HG03159 (cell line): ENCODE measurements at regions not wholly inside any gene's neighbourhood (a gene's known extent, or its start where the extent isn't known, plus 50 kb on each side); places are given as distances from the start of the nearest gene placed in this dataset.

Experiments used
- ATAC-seq: cut with Tn5 transposase; IDR thresholded peaks from one replicate; pipeline ENCODE4 v1.9.1; 2021; ENCODE audit warnings: mild to moderate bottlenecking, moderate library complexity; ENCODE audit not compliant: unreplicated experiment

- ATAC-seq: no peak
These were observed 234.0 kb upstream of the GRAMD2B start for GRCh38 chr5:126189231-126189630.

GRCh38 chr5:126189862-126190261 lies 233.3 kb upstream of the GRAMD2B start:
- no peak for ATAC-seq

DNA sequence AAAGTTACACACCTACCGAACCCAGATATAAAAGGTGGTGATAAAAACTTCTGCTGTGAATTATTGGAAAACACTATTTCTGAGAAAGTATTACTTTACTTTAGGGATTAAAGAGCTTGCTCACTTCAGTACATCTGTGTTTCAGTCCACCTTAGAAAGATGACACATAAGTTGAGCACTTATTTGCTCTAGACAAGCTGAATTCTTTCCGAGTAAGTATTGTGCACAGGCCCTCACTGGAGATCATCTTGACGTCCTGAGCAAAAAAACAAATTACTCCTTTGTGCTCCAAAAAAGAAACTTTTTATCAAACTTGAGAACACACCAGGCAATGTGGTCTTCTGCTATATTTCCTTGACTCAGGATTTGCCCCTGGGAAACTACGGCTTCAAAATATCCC lies 231.0 kb upstream of the GRAMD2B start:
- no peak for ATAC-seq

GRCh38 chr5:126195410-126196100 lies 227.7 kb upstream of the GRAMD2B start:
- no peak for ATAC-seq

GRCh38 chr5:126198531-126198930 lies 224.7 kb upstream of the GRAMD2B start:
- no peak for ATAC-seq

GRCh38 chr5:126199467-126199866 lies 223.7 kb upstream of the GRAMD2B start:
- ATAC-seq: no peak

- ATAC-seq: no peak
These were observed 214.5 kb upstream of the GRAMD2B start for GRCh38 chr5:126208691-126209090.

- ATAC-seq: no peak
These were observed 212.3 kb upstream of the GRAMD2B start for GRCh38 chr5:126210955-126211354.

GRCh38 chr5:126219616-126220015 lies 203.6 kb upstream of the GRAMD2B start:
- ATAC-seq: no peak

DNA sequence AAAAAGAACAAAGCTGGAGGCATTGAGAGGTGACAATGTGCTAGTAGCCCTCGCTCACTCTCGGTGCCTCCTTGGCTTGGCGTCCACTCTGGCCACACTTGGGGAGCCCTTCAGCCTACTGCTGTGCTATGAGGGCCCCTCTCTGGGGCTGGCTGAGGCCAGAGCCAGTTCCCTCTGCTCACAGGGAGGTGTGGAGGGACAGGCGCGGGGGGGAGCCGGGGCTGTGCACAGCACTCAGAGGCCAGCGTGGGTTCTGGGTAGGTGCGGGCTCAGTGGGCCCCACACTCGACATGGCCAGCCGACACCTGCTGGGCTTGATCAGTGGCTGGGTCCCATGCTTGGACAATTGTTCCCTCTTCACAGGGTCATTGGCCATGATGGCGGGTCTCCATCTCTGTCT lies 202.5 kb upstream of the GRAMD2B start:
- no peak for ATAC-seq

DNA sequence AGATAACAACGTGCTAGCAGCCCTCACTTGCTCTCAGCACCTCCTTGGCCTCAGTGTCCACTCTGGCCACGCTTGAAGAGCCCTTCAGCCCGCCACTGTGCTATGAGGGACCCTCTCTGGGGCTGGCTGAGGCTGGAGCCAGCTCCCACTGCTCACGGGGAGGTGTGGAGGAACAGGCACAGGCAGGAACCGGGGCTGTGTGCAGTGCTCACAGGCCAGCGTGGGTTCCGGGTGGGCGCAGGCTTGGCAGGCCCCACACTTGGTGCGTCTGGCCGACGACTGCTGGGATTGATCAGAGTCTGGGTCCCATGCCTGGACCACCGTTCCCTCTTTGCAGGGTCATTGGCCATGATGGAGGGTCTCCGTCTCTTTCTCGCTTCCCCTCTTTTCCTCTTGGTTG lies 194.3 kb upstream of the GRAMD2B start:
- no peak for ATAC-seq

GRCh38 chr5:126233256-126233655 lies 190.0 kb upstream of the GRAMD2B start:
- no peak for ATAC-seq

GRCh38 chr5:126234563-126235195 lies 188.5 kb upstream of the GRAMD2B start:
- no peak for ATAC-seq

DNA sequence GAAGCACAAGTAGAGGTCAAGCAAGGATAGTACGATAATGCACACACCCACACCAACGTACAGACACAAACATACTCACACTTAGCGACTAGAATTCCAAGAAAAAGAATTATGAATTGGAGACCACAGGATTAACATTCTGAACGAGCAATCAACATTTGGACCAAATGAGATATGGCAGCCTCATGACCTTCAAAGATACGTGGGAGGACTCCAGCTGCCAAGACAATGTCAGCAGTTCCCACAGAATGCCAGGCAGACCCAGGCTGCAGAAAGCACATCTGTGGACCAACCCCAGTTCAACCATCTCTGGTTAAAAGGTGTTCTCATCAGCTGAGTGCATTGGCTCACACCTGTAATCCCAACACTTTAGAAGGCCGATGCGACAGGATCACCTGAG lies 187.6 kb upstream of the GRAMD2B start:
- no peak for ATAC-seq

DNA sequence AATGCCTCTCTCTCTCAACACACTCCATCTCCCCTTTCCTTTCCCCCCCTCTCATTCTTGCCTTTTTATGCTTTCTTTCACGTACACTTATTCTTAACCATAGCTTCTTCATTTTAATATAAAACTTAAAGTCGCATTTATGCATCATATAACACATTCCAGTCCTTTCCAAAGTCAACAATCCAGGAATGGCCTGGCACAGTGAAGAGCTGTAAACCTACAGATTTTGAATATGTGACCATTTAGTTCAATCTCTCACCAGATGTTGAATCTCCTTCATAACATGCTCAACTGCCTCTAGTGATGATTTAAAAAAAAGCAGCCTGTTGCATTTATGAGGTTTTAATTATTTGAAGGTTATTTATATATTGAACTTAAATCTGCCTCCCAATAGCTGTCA lies 186.2 kb upstream of the GRAMD2B start:
- ATAC-seq: no peak

- no peak for ATAC-seq
These were observed 174.6 kb upstream of the GRAMD2B start for GRCh38 chr5:126248611-126249010.

- no peak for ATAC-seq
These were observed 172.2 kb upstream of the GRAMD2B start for GRCh38 chr5:126251024-126251423.

DNA sequence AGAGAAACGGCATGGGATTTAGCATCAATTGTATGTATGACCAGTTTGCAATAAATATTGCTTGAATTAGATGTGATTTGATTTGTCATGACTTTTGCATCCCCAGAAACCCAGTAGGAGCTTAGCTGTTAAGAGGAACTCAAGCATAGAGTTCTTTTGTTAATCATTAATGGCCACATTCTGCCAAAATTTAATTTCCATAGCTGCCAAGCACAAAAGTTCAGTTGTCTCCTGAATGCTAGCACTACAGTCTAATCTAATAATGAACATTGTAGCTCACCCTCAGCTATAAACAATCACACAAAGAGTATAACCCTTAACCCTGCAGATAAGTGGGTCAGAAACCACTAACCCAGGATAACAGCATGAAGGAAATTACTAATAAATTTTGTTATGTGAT lies 169.8 kb upstream of the GRAMD2B start:
- ATAC-seq: no peak

GRCh38 chr5:126263591-126264184 lies 159.5 kb upstream of the GRAMD2B start:
- no peak for ATAC-seq

GRCh38 chr5:126265917-126266316 lies 157.3 kb upstream of the GRAMD2B start:
- no peak for ATAC-seq

DNA sequence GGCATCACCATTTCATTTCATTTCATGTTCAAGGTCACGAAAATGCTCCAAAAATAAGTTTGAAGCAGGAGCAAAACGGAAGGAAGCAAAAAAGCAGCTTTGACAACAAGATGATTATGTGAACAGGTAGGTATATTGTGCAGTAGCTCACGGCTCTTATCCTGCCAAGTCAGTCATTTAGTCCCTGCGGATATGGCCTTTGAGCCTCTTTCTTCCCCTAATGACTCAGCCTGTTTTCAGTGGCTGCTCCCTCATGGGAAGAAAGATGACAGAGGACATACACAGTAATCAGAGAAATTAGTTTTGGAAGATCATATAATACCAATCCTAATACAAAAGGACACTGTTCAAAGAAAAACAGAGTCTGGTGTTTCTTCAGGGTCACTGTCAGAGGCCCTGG lies 155.8 kb upstream of the GRAMD2B start:
- no peak for ATAC-seq

- ATAC-seq: no peak
These were observed 154.4 kb upstream of the GRAMD2B start for GRCh38 chr5:126268697-126269315.
